ENCODE measurements at regions not wholly inside any gene's neighbourhood (a gene's known extent, or its start where the extent isn't known, plus 50 kb on each side); places are given as distances from the start of the nearest gene placed in this dataset.
"Not testable (repeated sequence)": the region's sequence is repeated elsewhere in the genome, so short reads cannot be mapped to it uniquely, and the experiment has no call there.

GRCh38 chr22:22296047-22296446, 51.5 kb downstream of the VPREB1 start:
- H3K4me3 ChIP-seq (ENCODE audit: low read depth, low read length); in situ Hi-C loops (cut with HindIII; ENCODE audit: low sequenced_read_pairs); DNase-seq (ENCODE audit: low read depth, low spot score): not testable (repeated sequence)

GRCh38 chr22:22297159-22297793, 52.7 kb downstream of the VPREB1 start:
- peak overlapping the region; percentile 59 for H3K4me3 ChIP-seq (ENCODE audit: low read depth, low read length)
- in situ Hi-C loops (cut with HindIII; ENCODE audit: low sequenced_read_pairs); DNase-seq (ENCODE audit: low read depth, low spot score): not testable (repeated sequence)

- H3K4me3 ChIP-seq (ENCODE audit: low read depth, low read length), result peak overlapping the region; percentile 69
- peak; percentile 58 for DNase-seq (ENCODE audit: low read depth, low spot score)
- TF ChIP-seq CTCF (IDR thresholded peaks at IDR 0.05; ENCODE audit: low read depth, low read length), result peak; percentile 42
- in situ Hi-C loops (cut with HindIII; ENCODE audit: low sequenced_read_pairs), result not testable (repeated sequence)
These were observed 53.4 kb downstream of the VPREB1 start for GRCh38 chr22:22297794-22298653.

GRCh38 chr22:22298654-22299009, 54.0 kb downstream of the VPREB1 start:
- in situ Hi-C loops (cut with HindIII; ENCODE audit: low sequenced_read_pairs); DNase-seq (ENCODE audit: low read depth, low spot score): not testable (repeated sequence)
- peak overlapping the region; percentile 69 for H3K4me3 ChIP-seq (ENCODE audit: low read depth, low read length)

GRCh38 chr22:22300511-22300910, 55.9 kb downstream of the VPREB1 start:
- H3K4me3 ChIP-seq (ENCODE audit: low read depth, low read length); DNase-seq (ENCODE audit: low read depth, low spot score); in situ Hi-C loops (cut with HindIII; ENCODE audit: low sequenced_read_pairs): not testable (repeated sequence)

GRCh38 chr22:22300946-22301345, 56.4 kb downstream of the VPREB1 start:
- H3K4me3 ChIP-seq (ENCODE audit: low read depth, low read length); DNase-seq (ENCODE audit: low read depth, low spot score); in situ Hi-C loops (cut with HindIII; ENCODE audit: low sequenced_read_pairs): not testable (repeated sequence)

GRCh38 chr22:22316589-22316988, 72.0 kb downstream of the VPREB1 start:
- TF ChIP-seq CTCF (IDR thresholded peaks at IDR 0.05; ENCODE audit: low read depth, low read length), result no peak
- in situ Hi-C loops (cut with HindIII; ENCODE audit: low sequenced_read_pairs), result no loop called here
- H3K4me3 ChIP-seq (ENCODE audit: low read depth, low read length), result no peak overlapping the region
- DNase-seq (ENCODE audit: low read depth, low spot score), result no peak

GRCh38 chr22:22318723-22319465, 74.3 kb downstream of the VPREB1 start:
- H3K4me3 ChIP-seq (ENCODE audit: low read depth, low read length), result no peak overlapping the region
- no peak for TF ChIP-seq CTCF (IDR thresholded peaks at IDR 0.05; ENCODE audit: low read depth, low read length)
- no peak for DNase-seq (ENCODE audit: low read depth, low spot score)
- in situ Hi-C loops (cut with HindIII; ENCODE audit: low sequenced_read_pairs), result no loop called here
